Activated CD4-positive, alpha-beta T cell treated with anti-CD3 and anti-CD28 coated beads for 36 hours (primary cell): ENCODE measurements at regions not wholly inside any gene's neighbourhood (a gene's known extent, or its start where the extent isn't known, plus 50 kb on each side); places are given as distances from the start of the nearest gene placed in this dataset.
"Not testable (repeated sequence)": the region's sequence is repeated elsewhere in the genome, so short reads cannot be mapped to it uniquely, and the experiment has no call there.

Experiments
- ATAC-seq: fragments of 200-7000 bp; cut with Tn5 transposase; one replicate; pipeline ENCODE4 v1.10.0; 2021; ENCODE audit warnings: mild to moderate bottlenecking, moderate library complexity
- CTCF ChIA-PET: fragments of 350-600 bp; sonication (Branson Sonifier 250); formaldehyde crosslinking; loops from one replicate; lab custom pipeline; 2021; ENCODE audit warnings: antibody characterized with exemption; lab: Charles Lee
- POLR2A ChIA-PET: fragments of 350-600 bp; sonication (Branson Sonifier 250); formaldehyde crosslinking; loops from one replicate; lab custom pipeline; 2021; ENCODE audit warnings: antibody characterized with exemption, inconsistent platforms; lab: Charles Lee
- DNase-seq: peaks from one replicate; pipeline ENCODE4 v3.0.0-alpha.2; 2020
- H3K27ac Mint-ChIP-seq: one replicate; pipeline ENCODE4 v1.8.0; 2021; ENCODE audit warnings: mixed read lengths
- H3K27me3 Mint-ChIP-seq: one replicate; pipeline ENCODE4 v1.8.0; 2021; ENCODE audit warnings: mixed read lengths
- H3K36me3 Mint-ChIP-seq: one replicate; pipeline ENCODE4 v1.8.0; 2021; ENCODE audit warnings: low read depth, mixed read lengths
- H3K4me1 Mint-ChIP-seq: one replicate; pipeline ENCODE4 v1.8.0; 2021; ENCODE audit warnings: mixed read lengths
- H3K4me3 Mint-ChIP-seq: one replicate; pipeline ENCODE4 v1.8.0; 2021; ENCODE audit warnings: mild to moderate bottlenecking, moderate library complexity, mixed read lengths
- H3K9me3 Mint-ChIP-seq: one replicate; pipeline ENCODE4 v1.8.0; 2021; ENCODE audit warnings: low read depth, mixed read lengths
- intact Hi-C, 2 experiments: fragments of 100-400 bp; cut with DNase I in 1 of 2; cut with micrococcal nuclease in 1 of 2; formaldehyde crosslinking; loops; one replicate each; pipeline versions ENCODE4 v1.14.2 to v1.15.1; 2022 to 2024; cut with DNase I, micrococcal nuclease

GRCh38 chr4:72670521-72670920 lies 101.5 kb upstream of the ADAMTS3 start:
- Mint-ChIP-seq H3K27me3 (peaks cover 9% of the 10 kb centered on the region), H3K4me3 (no peak overlapping the region), H3K4me1 (no peaks in the 10 kb centered on the region), H3K9me3 (no peaks in the 10 kb centered on the region), H3K27ac (no peak overlapping the region), H3K36me3 (no peaks in the 10 kb centered on the region)
- CTCF ChIA-PET: no interaction called here
- POLR2A ChIA-PET: interaction anchor here (0.6 kb wide), 1 partner anchor 671 kb away, joined by 3 read pairs; no protein-coding TSS in a partner anchor
- no peak for ATAC-seq
- intact Hi-C loops: no loop called here
- no peak for DNase-seq

- H3K9me3 Mint-ChIP-seq: no peaks in the 10 kb centered on the region
- DNase-seq: no peak
- H3K27ac Mint-ChIP-seq: no peak overlapping the region
- ATAC-seq: no peak
- peaks cover 5% of the 10 kb centered on the region for H3K27me3 Mint-ChIP-seq
- H3K4me1 Mint-ChIP-seq: no peaks in the 10 kb centered on the region
- no peaks in the 10 kb centered on the region for H3K36me3 Mint-ChIP-seq
- CTCF ChIA-PET: no interaction called here
- intact Hi-C loops: no loop called here
- POLR2A ChIA-PET: no interaction called here
- H3K4me3 Mint-ChIP-seq: no peak overlapping the region
Observed at GRCh38 chr4:72666910-72667309, 97.9 kb upstream of the ADAMTS3 start.

DNA sequence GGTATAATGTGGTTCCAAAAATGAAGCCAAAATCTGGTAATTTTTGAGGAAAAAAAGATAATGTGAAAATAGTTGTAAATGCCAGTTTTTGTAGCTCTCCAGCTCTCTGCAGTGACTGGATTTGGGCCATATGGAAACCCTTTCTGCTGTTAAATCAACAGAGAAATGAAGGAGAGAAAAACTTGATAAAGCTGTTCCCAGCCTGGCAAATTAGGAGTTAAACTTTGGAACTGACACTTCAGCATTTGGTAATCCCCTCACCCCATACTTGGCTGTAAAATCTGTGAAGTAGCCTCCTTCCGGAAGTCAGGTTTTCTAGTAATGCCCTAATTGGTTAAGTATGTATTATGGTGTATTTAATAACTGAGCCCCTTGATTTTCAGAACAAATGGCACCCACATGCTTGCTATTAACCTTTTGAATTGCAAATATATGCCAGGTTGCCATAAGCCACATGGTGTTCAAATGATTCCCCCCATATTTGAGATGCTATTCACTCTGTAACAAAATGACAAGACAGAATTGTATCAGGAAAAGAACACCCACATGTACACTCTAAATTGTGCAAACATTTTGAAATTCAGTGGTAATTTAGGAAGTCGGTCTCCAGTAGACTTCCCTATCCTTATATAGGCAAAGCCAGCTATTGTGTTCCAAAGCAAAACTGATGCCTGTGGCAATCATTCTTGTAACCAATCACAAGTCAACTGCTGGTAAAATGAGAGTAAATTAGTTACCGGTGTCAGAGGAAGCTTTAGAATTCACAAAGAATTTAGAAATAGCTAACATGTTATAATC lies 96.3 kb upstream of the ADAMTS3 start:
- H3K9me3 Mint-ChIP-seq: no peaks in the 10 kb centered on the region
- H3K4me3 Mint-ChIP-seq: no peak overlapping the region
- H3K36me3 Mint-ChIP-seq: no peaks in the 10 kb centered on the region
- H3K4me1 Mint-ChIP-seq: no peaks in the 10 kb centered on the region
- ATAC-seq: no peak
- H3K27me3 Mint-ChIP-seq: peaks cover 5% of the 10 kb centered on the region
- DNase-seq: no peak
- intact Hi-C loops: no loop called here
- POLR2A ChIA-PET: no interaction called here
- no peak overlapping the region for H3K27ac Mint-ChIP-seq
- CTCF ChIA-PET: no interaction called here

- DNase-seq: no peak
- H3K4me1 Mint-ChIP-seq: no peaks in the 10 kb centered on the region
- no peaks in the 10 kb centered on the region for H3K9me3 Mint-ChIP-seq
- no peak for ATAC-seq
- ChIA-PET CTCF (no interaction called here), POLR2A (no interaction called here)
- intact Hi-C loops: no loop called here
- H3K36me3 Mint-ChIP-seq: no peaks in the 10 kb centered on the region
- peaks cover 5% of the 10 kb centered on the region for H3K27me3 Mint-ChIP-seq
- H3K27ac Mint-ChIP-seq: no peak overlapping the region
- H3K4me3 Mint-ChIP-seq: no peak overlapping the region
Observed at GRCh38 chr4:72663828-72664227, 94.8 kb upstream of the ADAMTS3 start.

- ChIA-PET POLR2A (no interaction called here), CTCF (no interaction called here)
- DNase-seq (no peak), ATAC-seq (no peak)
- no peak overlapping the region for H3K27ac Mint-ChIP-seq
- H3K4me1 Mint-ChIP-seq: no peaks in the 10 kb centered on the region
- no peaks in the 10 kb centered on the region for H3K36me3 Mint-ChIP-seq
- intact Hi-C loops: no loop called here
- H3K4me3 Mint-ChIP-seq: no peak overlapping the region
- peaks cover 5% of the 10 kb centered on the region for H3K27me3 Mint-ChIP-seq
- H3K9me3 Mint-ChIP-seq: no peaks in the 10 kb centered on the region
Observed at GRCh38 chr4:72661830-72662229, 92.8 kb upstream of the ADAMTS3 start.

GRCh38 chr4:72641611-72642010 lies 72.6 kb upstream of the ADAMTS3 start:
- intact Hi-C loops: no loop called here
- Mint-ChIP-seq H3K4me1 (no peaks in the 10 kb centered on the region), H3K27ac (no peak overlapping the region), H3K36me3 (no peaks in the 10 kb centered on the region), H3K4me3 (no peak overlapping the region), H3K9me3 (no peaks in the 10 kb centered on the region), H3K27me3 (no peaks in the 10 kb centered on the region)
- ChIA-PET CTCF (no interaction called here), POLR2A (no interaction called here)
- DNase-seq: no peak
- ATAC-seq: no peak

GRCh38 chr4:72636866-72637265 lies 67.8 kb upstream of the ADAMTS3 start:
- CTCF ChIA-PET, H3K36me3 Mint-ChIP-seq, H3K4me3 Mint-ChIP-seq, H3K9me3 Mint-ChIP-seq, intact Hi-C loops, H3K4me1 Mint-ChIP-seq, ATAC-seq, H3K27ac Mint-ChIP-seq, H3K27me3 Mint-ChIP-seq, DNase-seq, POLR2A ChIA-PET: not testable (repeated sequence)

DNA sequence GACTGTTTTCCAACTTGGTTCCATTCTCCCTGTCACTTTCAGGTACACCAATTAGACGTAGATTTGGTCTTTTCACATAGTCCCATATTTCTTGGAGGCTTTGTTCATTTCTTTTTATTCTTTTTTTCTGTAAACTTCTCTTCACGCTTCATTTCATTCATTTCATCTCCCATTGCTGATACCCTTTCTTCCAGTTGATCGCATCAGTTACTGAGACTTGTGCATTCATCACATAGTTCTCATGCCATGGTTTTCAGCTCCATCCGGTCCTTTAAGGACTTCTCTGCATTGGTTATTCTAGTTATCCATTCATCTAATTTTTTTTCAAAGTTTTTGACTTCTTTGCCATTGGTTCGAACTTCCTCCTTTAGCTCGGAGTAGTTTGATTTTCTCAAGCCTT lies 66.9 kb upstream of the ADAMTS3 start:
- intact Hi-C loops, POLR2A ChIA-PET, ATAC-seq, CTCF ChIA-PET, DNase-seq, H3K4me3 Mint-ChIP-seq, H3K4me1 Mint-ChIP-seq, H3K27ac Mint-ChIP-seq, H3K9me3 Mint-ChIP-seq, H3K36me3 Mint-ChIP-seq, H3K27me3 Mint-ChIP-seq: not testable (repeated sequence)

DNA sequence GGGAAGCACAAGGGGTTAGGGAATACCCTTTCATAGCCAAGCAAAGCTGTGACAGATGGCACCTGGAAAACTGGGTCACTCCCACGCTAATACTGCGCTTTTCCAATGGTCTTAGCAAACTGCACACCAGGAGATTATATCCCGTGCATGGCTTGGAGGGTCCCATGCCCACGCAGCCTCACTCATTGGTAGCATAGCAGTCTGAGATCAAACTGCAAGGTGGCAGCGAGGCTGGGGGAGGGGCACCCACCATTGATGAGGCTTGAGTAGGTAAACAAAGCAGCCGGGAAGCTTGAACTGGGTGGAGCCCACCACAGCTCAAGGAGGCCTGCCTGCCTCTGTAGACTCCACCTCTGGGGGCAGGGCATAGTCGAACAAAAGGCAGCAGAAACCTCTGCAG lies 63.2 kb upstream of the ADAMTS3 start:
- POLR2A ChIA-PET, H3K27ac Mint-ChIP-seq, H3K9me3 Mint-ChIP-seq, H3K4me3 Mint-ChIP-seq, DNase-seq, intact Hi-C loops, CTCF ChIA-PET, H3K4me1 Mint-ChIP-seq, ATAC-seq, H3K27me3 Mint-ChIP-seq, H3K36me3 Mint-ChIP-seq: not testable (repeated sequence)

GRCh38 chr4:72631296-72631695 lies 62.3 kb upstream of the ADAMTS3 start:
- H3K27ac Mint-ChIP-seq: no peak overlapping the region
- intact Hi-C loops: no loop called here
- no peak overlapping the region for H3K4me3 Mint-ChIP-seq
- H3K9me3 Mint-ChIP-seq: peaks cover 6% of the 10 kb centered on the region
- no peaks in the 10 kb centered on the region for H3K36me3 Mint-ChIP-seq
- CTCF ChIA-PET: no interaction called here
- no peak for DNase-seq
- H3K27me3 Mint-ChIP-seq: peaks cover 4% of the 10 kb centered on the region
- H3K4me1 Mint-ChIP-seq: no peaks in the 10 kb centered on the region
- POLR2A ChIA-PET: no interaction called here
- ATAC-seq: no peak

GRCh38 chr4:72629540-72629939 lies 60.5 kb upstream of the ADAMTS3 start:
- Mint-ChIP-seq H3K27me3 (peaks cover 2% of the 10 kb centered on the region), H3K4me3 (no peak overlapping the region), H3K36me3 (no peaks in the 10 kb centered on the region), H3K9me3 (peaks cover under 1% of the 10 kb centered on the region), H3K4me1 (no peaks in the 10 kb centered on the region), H3K27ac (no peak overlapping the region)
- no peak for DNase-seq
- intact Hi-C loops: no loop called here
- ATAC-seq: no peak
- ChIA-PET CTCF (no interaction called here), POLR2A (no interaction called here)

DNA sequence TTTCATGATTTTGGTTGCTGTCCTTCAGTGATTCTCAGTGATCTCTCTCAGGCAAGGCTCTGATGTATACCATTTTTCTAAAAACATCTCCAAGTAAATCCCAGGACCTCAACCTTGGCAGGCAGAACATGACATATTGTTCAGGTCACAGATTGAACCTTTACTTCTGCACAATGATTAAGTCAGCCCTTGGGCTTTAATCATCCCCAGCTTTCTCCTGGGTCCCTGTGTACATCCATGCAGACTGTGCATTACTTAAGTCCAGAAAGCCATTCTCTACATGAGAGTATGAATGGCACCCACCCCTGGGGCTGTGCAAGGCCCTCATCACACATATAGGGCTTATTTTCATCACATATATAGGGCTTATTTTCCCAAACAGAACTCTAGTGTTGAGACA lies 58.7 kb upstream of the ADAMTS3 start:
- H3K4me3 Mint-ChIP-seq: no peak overlapping the region
- no peak overlapping the region for H3K27ac Mint-ChIP-seq
- ATAC-seq (no peak), DNase-seq (no peak)
- POLR2A ChIA-PET: no interaction called here
- intact Hi-C loops: no loop called here
- CTCF ChIA-PET: interaction anchor here (0.5 kb wide), 1 partner anchor 929 kb away, joined by 3 read pairs; no protein-coding TSS in a partner anchor
- H3K36me3 Mint-ChIP-seq: no peaks in the 10 kb centered on the region
- H3K27me3 Mint-ChIP-seq: peaks cover 2% of the 10 kb centered on the region
- H3K9me3 Mint-ChIP-seq: no peaks in the 10 kb centered on the region
- no peaks in the 10 kb centered on the region for H3K4me1 Mint-ChIP-seq
